Raji (cell line): ENCODE measurements at regions not wholly inside any gene's neighbourhood (a gene's known extent, or its start where the extent isn't known, plus 50 kb on each side); places are given as distances from the start of the nearest gene placed in this dataset.

Experiments used
- POLR2A ChIP-seq: IDR thresholded peaks from 2 replicates; pipeline ENCODE4 v1.6.1; 2011; ENCODE audit warnings: low read depth, low read length, control low read depth; ENCODE audit not compliant: insufficient read depth

- TF ChIP-seq POLR2A = no peak
Observed at GRCh38 chr2:236355911-236356310, 91.7 kb upstream of the ASB18 start.

GRCh38 chr2:236359426-236360045 is 95.3 kb upstream of the ASB18 start:
- TF ChIP-seq POLR2A = no peak

- no peak for TF ChIP-seq POLR2A
Observed at GRCh38 chr2:236360496-236360895, 96.3 kb upstream of the ASB18 start.

- no peak for TF ChIP-seq POLR2A
Observed at GRCh38 chr2:236363711-236364277, 99.6 kb upstream of the ASB18 start.

- no peak for TF ChIP-seq POLR2A
Observed at GRCh38 chr2:236365258-236366048, 101.2 kb upstream of the ASB18 start.

- no peak for TF ChIP-seq POLR2A
Observed at GRCh38 chr2:236366049-236366387, 101.8 kb upstream of the ASB18 start.

GRCh38 chr2:236366397-236366796 is 102.2 kb upstream of the ASB18 start:
- no peak for TF ChIP-seq POLR2A

GRCh38 chr2:236367506-236368289 is 103.5 kb upstream of the ASB18 start:
- no peak for TF ChIP-seq POLR2A

GRCh38 chr2:236369661-236370062 is 105.5 kb upstream of the ASB18 start:
- TF ChIP-seq POLR2A = no peak

- no peak for TF ChIP-seq POLR2A
Observed at GRCh38 chr2:236370847-236371409, 106.7 kb upstream of the ASB18 start.

GRCh38 chr2:236375973-236376476 is 111.8 kb upstream of the ASB18 start:
- TF ChIP-seq POLR2A = no peak

GRCh38 chr2:236376566-236377244 is 112.5 kb upstream of the ASB18 start:
- no peak for TF ChIP-seq POLR2A

GRCh38 chr2:236380051-236380612 is 115.9 kb upstream of the ASB18 start:
- TF ChIP-seq POLR2A = no peak

GRCh38 chr2:236393101-236393500 is 128.9 kb upstream of the ASB18 start:
- no peak for TF ChIP-seq POLR2A
